A549 (cell line): ENCODE measurements at regions not wholly inside any gene's neighbourhood (a gene's known extent, or its start where the extent isn't known, plus 50 kb on each side); places are given as distances from the start of the nearest gene placed in this dataset.

Experiments used
- CBX2 ChIP-seq: fragments of 200-600 bp; sonication (generic); IDR thresholded peaks from 2 replicates; pipeline ENCODE4 v1.6.1; 2016; ENCODE audit warnings: low read depth, mild to moderate bottlenecking, borderline replicate concordance
- CHD2 ChIP-seq: fragments of 150-350 bp; IDR thresholded peaks from 2 replicates; pipeline ENCODE4 v1.6.1; 2014; ENCODE audit warnings: low read length; ENCODE audit not compliant: partially characterized antibody
- EP300 ChIP-seq, 2 experiments: fragments of >200 bp; sonication (Bioruptor Twin); formaldehyde crosslinking; IDR thresholded peaks; 2 replicates in 1 of 2; 3 replicates in 1 of 2; pipeline ENCODE4 v1.6.1; 2016 to 2017
- MAZ ChIP-seq: fragments of 150-350 bp; IDR thresholded peaks from 2 replicates; pipeline ENCODE4 v1.6.1; 2014; ENCODE audit warnings: antibody characterized with exemption, low read depth, low read length, borderline replicate concordance
- NFE2L2 ChIP-seq: fragments of 150-350 bp; conservative IDR thresholded peaks from 2 replicates; pipeline ENCODE4 v1.6.1; 2014; ENCODE audit warnings: low read length
- PHF8 ChIP-seq: fragments of 200-600 bp; sonication (generic); IDR thresholded peaks from 2 replicates; pipeline ENCODE4 v1.6.1; 2016; ENCODE audit warnings: low read depth, mild to moderate bottlenecking, antibody characterized with exemption, moderate library complexity, borderline replicate concordance
- POLR2A ChIP-seq: IDR thresholded peaks from 2 replicates; pipeline ENCODE4 v1.6.1; 2012; ENCODE audit warnings: mild to moderate bottlenecking, low read length
- RCOR1 ChIP-seq: fragments of 150-350 bp; IDR thresholded peaks from 2 replicates; pipeline ENCODE4 v1.6.1; 2014; ENCODE audit warnings: antibody characterized with exemption, low read length, low read depth
- TF ChIP-seq, protein P1 (sequence below): fragments of >200 bp; sonication (Bioruptor Twin); formaldehyde crosslinking; IDR thresholded peaks from 3 replicates; pipeline ENCODE4 v1.5.1; 2016
- TF ChIP-seq, protein P2 (sequence below): IDR thresholded peaks from 2 replicates; pipeline ENCODE4 v1.6.1; 2012
- TF ChIP-seq, protein P3 (sequence below): IDR thresholded peaks from 2 replicates; pipeline ENCODE4 v1.6.1; 2012
- TF ChIP-seq, protein P4 (sequence below): IDR thresholded peaks from 2 replicates; pipeline ENCODE4 v1.6.1; 2012; ENCODE audit warnings: low read depth, borderline replicate concordance

DNA sequence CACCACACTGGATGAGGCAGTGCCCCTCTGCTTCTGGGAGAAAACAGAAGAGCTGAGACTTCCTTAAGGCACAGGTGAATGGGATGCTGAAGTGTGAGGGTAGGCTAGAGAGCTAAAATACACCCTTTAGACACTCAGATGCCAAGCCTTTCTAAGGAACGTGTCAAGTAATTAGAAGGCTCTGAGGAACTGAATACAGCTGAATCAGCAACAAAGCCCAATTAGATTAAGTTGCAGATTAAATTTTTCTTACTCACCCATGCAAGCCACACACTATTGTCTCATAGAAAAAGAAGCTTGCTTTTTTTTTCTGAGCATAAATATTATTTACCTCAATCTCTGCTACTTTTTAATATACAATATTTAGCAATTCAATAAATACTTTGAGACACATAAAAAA lies 354.3 kb upstream of the NRG3 start:
- TF ChIP-seq, protein P1, sequence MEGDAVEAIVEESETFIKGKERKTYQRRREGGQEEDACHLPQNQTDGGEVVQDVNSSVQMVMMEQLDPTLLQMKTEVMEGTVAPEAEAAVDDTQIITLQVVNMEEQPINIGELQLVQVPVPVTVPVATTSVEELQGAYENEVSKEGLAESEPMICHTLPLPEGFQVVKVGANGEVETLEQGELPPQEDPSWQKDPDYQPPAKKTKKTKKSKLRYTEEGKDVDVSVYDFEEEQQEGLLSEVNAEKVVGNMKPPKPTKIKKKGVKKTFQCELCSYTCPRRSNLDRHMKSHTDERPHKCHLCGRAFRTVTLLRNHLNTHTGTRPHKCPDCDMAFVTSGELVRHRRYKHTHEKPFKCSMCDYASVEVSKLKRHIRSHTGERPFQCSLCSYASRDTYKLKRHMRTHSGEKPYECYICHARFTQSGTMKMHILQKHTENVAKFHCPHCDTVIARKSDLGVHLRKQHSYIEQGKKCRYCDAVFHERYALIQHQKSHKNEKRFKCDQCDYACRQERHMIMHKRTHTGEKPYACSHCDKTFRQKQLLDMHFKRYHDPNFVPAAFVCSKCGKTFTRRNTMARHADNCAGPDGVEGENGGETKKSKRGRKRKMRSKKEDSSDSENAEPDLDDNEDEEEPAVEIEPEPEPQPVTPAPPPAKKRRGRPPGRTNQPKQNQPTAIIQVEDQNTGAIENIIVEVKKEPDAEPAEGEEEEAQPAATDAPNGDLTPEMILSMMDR, result no peak
- TF ChIP-seq, protein P2, sequence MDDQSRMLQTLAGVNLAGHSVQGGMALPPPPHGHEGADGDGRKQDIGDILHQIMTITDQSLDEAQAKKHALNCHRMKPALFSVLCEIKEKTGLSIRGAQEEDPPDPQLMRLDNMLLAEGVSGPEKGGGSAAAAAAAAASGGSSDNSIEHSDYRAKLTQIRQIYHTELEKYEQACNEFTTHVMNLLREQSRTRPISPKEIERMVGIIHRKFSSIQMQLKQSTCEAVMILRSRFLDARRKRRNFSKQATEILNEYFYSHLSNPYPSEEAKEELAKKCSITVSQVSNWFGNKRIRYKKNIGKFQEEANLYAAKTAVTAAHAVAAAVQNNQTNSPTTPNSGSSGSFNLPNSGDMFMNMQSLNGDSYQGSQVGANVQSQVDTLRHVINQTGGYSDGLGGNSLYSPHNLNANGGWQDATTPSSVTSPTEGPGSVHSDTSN, result no peak
- TF ChIP-seq MAZ, result no peak
- TF ChIP-seq, protein P3, sequence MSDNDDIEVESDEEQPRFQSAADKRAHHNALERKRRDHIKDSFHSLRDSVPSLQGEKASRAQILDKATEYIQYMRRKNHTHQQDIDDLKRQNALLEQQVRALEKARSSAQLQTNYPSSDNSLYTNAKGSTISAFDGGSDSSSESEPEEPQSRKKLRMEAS, result no peak
- no peak for TF ChIP-seq POLR2A
- no peak for TF ChIP-seq CHD2
- no peak for TF ChIP-seq NFE2L2
- TF ChIP-seq, protein P4, sequence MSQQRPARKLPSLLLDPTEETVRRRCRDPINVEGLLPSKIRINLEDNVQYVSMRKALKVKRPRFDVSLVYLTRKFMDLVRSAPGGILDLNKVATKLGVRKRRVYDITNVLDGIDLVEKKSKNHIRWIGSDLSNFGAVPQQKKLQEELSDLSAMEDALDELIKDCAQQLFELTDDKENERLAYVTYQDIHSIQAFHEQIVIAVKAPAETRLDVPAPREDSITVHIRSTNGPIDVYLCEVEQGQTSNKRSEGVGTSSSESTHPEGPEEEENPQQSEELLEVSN, result no peak
- no peak for TF ChIP-seq RCOR1
- TF ChIP-seq CBX2, result no peak
- TF ChIP-seq PHF8, result no peak
- TF ChIP-seq EP300 (IDR thresholded peaks at IDR 0.05), result no peak
